GM19397 (cell line): ENCODE measurements at regions not wholly inside any gene's neighbourhood (a gene's known extent, or its start where the extent isn't known, plus 50 kb on each side); places are given as distances from the start of the nearest gene placed in this dataset.
"Not testable (repeated sequence)": the region's sequence is repeated elsewhere in the genome, so short reads cannot be mapped to it uniquely, and the experiment has no call there.

ENCODE experiments used
- ATAC-seq: cut with Tn5 transposase; IDR thresholded peaks from one replicate; pipeline ENCODE4 v1.9.1; 2021; ENCODE audit warnings: mild to moderate bottlenecking, moderate library complexity; ENCODE audit not compliant: unreplicated experiment

DNA sequence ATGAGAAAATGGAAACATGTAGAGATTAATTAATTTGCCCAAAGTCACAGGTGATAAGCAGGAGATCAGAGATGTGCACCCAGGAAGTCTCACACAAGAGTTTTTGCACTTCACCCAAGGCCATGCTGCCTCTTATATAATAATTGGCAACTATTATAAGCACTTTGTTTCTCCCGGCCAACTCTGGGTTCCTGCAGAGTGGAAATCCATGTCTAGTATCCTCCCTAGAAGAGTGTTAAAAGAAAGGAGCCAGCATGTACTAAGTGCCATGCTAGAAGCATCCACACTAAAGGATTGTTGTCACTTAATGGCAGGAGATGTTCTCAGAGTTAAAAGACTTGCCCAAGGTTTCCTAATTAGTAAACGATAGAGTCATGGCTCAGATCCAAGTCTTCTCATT lies 470.3 kb downstream of the OMA1 start:
- no peak for ATAC-seq

DNA sequence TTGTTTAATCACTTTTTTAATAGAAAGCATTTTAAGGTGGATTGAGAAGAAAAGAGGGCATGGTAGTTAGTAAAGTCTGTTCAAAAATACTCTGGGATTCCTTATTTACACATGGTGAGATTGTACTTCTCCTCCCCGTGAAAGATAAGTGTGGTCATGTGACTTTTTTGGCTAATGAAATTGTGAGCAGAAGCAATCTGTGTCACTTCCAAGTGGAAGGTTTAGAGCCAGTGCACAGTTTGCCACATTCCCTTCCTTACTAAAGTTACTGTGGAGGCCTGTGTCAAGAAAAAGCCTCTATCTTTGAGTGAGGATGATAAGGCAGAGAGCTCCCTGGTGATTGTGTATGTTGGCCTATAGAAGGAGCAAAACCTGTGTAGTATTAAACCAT lies 471.3 kb downstream of the OMA1 start:
- no peak for ATAC-seq

- no peak for ATAC-seq
These were observed 474.1 kb downstream of the OMA1 start for GRCh38 chr1:58072450-58072849.

DNA sequence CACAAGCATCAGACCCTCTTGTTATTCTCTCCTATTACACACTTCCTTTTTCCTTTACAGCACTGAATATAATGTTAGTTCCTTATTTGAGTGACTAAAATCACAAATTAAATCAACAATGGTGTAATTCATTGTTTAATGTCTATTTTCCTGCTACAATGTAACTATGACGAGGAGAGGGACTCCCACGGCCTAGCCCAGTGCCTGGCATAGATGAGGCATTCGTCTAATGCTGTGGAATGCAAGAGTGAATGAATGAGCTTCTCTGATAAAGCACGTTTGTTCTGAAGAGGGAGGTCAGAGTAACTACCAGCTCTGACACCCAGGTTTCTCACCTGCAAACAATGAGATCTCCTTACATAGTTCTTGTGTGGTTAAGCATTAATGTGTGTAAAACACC lies 479.4 kb downstream of the OMA1 start:
- no peak for ATAC-seq

GRCh38 chr1:58065520-58065919 lies 481.0 kb downstream of the OMA1 start:
- ATAC-seq, result no peak

- no peak for ATAC-seq
These were observed 482.4 kb downstream of the OMA1 start for GRCh38 chr1:58064166-58064565.

GRCh38 chr1:58063095-58063494 lies 483.4 kb downstream of the OMA1 start:
- no peak for ATAC-seq

- no peak for ATAC-seq
These were observed 483.9 kb downstream of the OMA1 start for GRCh38 chr1:58062635-58063034.

DNA sequence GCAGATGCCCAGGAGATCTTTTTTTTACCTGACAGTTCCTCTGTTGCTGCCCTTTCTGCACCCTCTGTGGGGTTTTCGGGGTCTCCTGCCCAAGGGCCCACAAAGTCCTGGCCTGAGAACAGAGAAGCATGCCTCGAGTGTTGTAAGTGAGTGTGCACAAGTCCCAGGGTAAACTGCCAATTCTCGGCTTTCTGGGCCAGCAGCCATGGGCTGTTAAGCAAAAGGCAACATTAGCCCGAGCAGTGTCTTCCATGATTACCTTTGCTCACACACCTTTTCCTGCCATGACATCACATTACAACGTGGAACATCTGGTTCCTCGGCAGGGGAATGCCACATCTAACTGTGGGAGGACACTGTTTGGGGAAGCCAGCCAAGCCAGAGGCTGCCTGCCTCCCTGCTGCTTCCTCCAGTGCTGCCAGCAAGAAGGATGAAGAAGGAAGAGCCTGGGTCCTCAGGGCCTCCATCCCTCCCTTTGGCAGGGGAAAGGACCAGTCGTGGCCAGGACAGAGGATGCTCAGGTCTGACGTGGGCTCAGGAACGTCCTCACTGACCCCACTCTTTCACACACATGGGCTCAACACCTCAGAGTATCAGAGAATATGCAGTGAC lies 485.9 kb downstream of the OMA1 start:
- ATAC-seq, result no peak

DNA sequence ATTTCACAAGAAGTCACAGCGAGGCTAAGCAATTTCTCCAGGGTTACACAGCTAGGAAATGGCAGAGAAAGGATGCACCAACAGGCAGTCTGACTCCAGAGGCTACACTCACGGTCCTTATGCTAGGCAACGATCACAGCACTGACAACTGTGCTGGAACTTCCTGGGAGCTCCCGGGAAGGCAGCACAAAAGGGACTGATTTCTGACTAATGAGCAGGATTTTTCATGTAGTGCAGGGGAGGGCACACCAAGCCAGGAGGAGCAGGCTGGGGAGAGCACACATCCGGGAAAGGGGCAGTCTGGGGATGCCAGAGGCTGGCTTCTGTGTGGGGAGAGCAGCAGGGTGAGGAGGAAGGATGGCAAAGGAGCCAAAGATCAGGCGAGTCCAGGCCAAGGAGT lies 486.7 kb downstream of the OMA1 start:
- no peak for ATAC-seq

DNA sequence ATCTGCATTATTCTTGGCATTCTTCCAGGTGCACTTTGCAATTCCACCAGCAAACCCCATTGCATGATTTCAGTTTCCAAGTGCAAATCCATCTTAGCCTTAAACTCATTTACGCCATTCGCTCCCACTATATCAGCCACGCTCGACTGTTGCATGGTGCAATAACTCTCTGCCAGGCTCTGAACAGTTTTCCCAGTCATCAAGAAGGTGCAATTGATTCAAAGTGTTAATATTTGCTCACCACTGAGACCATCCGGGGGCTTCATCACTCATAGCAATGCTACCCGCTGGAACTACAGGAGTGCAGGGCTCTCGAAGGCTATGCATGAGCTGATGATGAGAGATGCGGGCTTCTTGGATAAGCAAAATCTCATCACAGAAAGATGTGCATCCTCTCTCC lies 488.2 kb downstream of the OMA1 start:
- ATAC-seq, result no peak

- no peak for ATAC-seq
These were observed 488.7 kb downstream of the OMA1 start for GRCh38 chr1:58057826-58058225.

DNA sequence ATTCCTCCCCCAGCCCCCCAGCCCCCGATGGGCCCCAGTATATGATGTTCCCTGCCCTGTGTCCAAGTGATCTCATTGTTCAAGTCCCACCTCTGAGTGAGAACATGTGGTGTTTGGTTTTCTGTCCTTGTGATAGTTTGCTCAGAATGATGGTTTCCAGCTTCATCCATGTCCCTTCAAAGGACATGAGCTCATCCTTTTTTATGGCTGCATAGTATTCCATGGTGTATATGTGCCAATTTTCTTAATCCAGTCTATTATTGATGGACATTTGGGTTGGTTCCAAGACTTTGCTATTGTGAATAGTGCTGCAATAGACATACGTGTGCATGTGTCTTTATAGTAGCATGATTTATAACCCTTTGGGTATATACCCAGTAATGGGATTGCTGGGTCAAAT lies 495.3 kb downstream of the OMA1 start:
- not testable (repeated sequence) for ATAC-seq

DNA sequence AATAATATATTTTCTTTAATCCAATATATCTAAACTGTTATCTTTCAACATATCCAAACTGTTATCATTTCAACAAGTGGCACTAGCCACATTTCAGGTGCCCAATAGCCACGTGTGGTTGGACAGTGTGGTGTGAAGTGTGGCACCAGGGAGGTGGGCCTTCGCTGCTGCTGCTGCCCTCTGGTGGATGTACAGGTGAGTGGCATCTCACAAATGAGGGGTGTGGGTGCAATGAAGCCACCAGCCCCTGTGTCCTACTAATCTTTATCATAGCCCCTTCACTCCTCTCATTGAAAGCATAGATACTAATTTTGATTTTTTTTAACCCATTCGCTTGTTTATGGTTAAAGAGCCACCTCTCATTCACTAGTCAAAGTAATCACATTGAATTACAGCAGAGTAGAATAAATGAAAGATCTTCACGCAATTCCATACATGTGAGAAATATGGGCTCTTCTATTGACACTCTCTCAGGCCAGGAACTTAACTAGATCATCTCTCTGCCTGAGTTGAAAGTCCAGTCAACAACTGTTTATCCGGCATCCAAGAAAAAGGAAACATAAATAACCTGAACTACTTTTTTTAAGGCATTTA lies 499.2 kb downstream of the OMA1 start:
- no peak for ATAC-seq

DNA sequence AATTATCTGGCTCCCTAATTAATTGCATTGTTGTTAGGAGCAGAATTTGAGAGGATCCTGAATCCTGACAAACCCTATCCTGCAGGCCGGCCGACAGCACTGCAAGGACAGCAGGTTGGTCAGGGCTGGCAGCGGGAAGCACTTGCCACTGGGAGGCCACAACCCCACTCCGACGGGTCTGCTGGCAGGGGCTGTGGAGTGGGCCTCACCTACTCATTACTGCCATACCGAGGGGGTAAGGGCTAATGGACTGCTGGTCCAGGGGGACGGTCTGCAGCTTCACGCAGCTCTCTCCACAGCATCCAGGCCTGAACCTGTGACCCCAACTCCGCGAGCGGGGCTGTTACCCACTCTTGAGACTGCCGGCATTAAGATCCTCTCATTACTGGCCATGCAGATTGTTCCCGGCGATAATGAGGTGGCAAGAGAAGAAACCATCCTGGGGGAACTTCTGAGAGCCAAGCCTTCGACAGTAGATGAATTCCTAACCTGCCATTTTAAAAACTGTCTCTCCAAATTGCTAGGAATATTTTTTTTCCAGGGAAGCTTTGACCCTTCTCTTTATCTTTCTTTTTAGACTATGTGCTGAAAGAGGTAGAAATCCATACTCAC lies 501.3 kb downstream of the OMA1 start:
- ATAC-seq, result no peak

GRCh38 chr1:58041621-58042020 lies 504.9 kb downstream of the OMA1 start:
- no peak for ATAC-seq

DNA sequence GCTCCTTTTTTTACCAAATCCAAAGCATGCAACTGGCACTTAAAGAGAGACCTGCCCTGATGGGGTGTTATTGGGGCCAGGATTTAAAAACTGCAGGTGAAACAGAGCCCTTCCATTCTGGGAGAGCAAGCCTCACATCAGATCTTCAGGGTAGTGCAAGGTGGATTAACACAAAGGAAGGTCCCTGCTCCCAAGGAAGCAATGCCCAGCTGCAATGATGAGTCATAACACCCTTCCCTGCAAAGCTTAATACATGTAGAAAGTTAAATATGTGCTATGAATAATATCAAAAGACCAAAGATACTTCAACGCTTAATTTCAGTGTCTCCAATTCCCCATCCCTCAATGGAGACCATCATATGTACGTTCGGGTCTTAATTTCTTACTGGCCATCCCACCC lies 508.0 kb downstream of the OMA1 start:
- no peak for ATAC-seq

GRCh38 chr1:58035523-58035922 lies 511.0 kb downstream of the OMA1 start:
- ATAC-seq, result no peak

- no peak for ATAC-seq
These were observed 513.2 kb downstream of the OMA1 start for GRCh38 chr1:58033311-58033710.

DNA sequence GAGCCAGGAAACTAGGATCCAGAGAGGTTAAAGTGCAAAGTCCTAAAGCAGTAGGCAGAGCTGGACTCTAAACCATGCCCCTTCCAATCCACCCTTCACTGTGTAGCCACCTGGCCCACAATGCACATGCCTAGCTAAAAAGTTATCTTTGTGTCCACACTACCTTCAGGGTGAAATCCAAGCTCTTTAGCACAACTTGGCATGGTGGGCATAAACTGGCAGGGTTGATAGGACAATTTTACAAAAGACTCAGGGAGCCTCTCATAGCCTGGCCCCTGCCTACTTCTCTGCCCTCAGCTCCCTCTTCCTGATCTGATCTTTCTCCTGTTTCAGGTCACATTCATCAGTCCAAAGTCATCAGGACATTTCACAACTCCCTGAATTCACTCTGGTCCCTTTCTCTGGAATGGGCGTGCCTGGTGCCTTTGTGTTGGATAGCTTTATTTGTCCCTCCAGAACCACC lies 513.9 kb downstream of the OMA1 start:
- no peak for ATAC-seq

DNA sequence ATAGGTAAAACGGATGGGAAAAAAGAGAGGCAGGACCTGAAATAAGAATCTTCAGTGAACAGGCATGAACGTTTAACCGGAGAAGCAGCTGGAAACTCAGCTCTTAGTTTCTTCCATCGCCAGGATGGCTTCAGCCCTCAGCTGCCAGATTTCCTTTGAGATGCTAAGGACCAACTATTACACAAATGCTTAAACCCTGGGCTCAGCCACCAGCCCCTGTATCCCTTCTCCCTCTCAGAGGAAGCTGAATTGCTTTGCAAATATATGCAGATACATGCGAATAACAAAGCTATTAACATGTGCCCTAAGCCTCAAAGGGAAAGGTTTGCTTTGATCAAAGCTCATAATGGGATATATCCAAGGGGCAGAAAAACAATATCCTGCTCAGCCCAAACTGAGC lies 515.1 kb downstream of the OMA1 start:
- ATAC-seq, result no peak

GRCh38 chr1:58030456-58030855 lies 516.1 kb downstream of the OMA1 start:
- ATAC-seq, result no peak

GRCh38 chr1:58017641-58018040 lies 528.9 kb downstream of the OMA1 start:
- ATAC-seq, result no peak
